ENCODE measurements at regions not wholly inside any gene's neighbourhood (a gene's known extent, or its start where the extent isn't known, plus 50 kb on each side); places are given as distances from the start of the nearest gene placed in this dataset.
"Not testable (repeated sequence)": the region's sequence is repeated elsewhere in the genome, so short reads cannot be mapped to it uniquely, and the experiment has no call there.

- POLR2A ChIA-PET: no interaction called here
- CTCF ChIA-PET: no interaction called here
- Mint-ChIP-seq H3K36me3 (peaks cover 87% of the 10 kb centered on the region), H3K9me3 (peaks cover 88% of the 10 kb centered on the region), H3K27ac (no peak overlapping the region), H3K4me3 (no peak overlapping the region), H3K4me1 (no peaks in the 10 kb centered on the region), H3K27me3 (ENCODE audit: low read depth) (peaks cover 49% of the 10 kb centered on the region)
- DNase-seq (ENCODE audit: low spot score) (no peak), ATAC-seq (no peak)
- TF ChIP-seq JAZF1 (CRISPR knock-in tag; IDR thresholded peaks at IDR 0.05) (no peak), GRHL2 (CRISPR knock-in tag; IDR thresholded peaks at IDR 0.05; ENCODE audit: insufficient replicate concordance, severe bottlenecking) (no peak), PREB (CRISPR knock-in tag; IDR thresholded peaks at IDR 0.05; ENCODE audit: borderline replicate concordance) (no peak), MLX (CRISPR knock-in tag; IDR thresholded peaks at IDR 0.05) (no peak), CBFB (CRISPR knock-in tag; IDR thresholded peaks at IDR 0.05; ENCODE audit: low read depth) (no peak), ESRRA (CRISPR knock-in tag; IDR thresholded peaks at IDR 0.05; ENCODE audit: borderline replicate concordance) (no peak), ZNF671 (CRISPR knock-in tag; IDR thresholded peaks at IDR 0.05) (no peak), ATF6 (CRISPR knock-in tag; IDR thresholded peaks at IDR 0.05) (no peak), ZNF532 (CRISPR knock-in tag; IDR thresholded peaks at IDR 0.05; ENCODE audit: borderline replicate concordance) (no peak), MAX (CRISPR knock-in tag; IDR thresholded peaks at IDR 0.05) (no peak), MXD4 (CRISPR knock-in tag; IDR thresholded peaks at IDR 0.05; ENCODE audit: borderline replicate concordance) (no peak), RELA (CRISPR knock-in tag; IDR thresholded peaks at IDR 0.05; ENCODE audit: borderline replicate concordance) (no peak)
These were observed 2925.9 kb upstream of the OR11H1 start for GRCh38 chr22:12601870-12602779.

GRCh38 chr22:12603399-12603798 lies 2924.6 kb upstream of the OR11H1 start:
- H3K4me1 Mint-ChIP-seq; H3K4me3 Mint-ChIP-seq; CTCF ChIA-PET; DNase-seq (ENCODE audit: low spot score); H3K27ac Mint-ChIP-seq; ATAC-seq; POLR2A ChIA-PET: not testable (repeated sequence)
- Mint-ChIP-seq H3K9me3 (peaks cover 86% of the 10 kb centered on the region), H3K27me3 (ENCODE audit: low read depth) (peaks cover 44% of the 10 kb centered on the region), H3K36me3 (peaks cover 87% of the 10 kb centered on the region)

GRCh38 chr22:12603833-12604232 lies 2924.2 kb upstream of the OR11H1 start:
- H3K27ac Mint-ChIP-seq; CTCF ChIA-PET; ATAC-seq; POLR2A ChIA-PET; DNase-seq (ENCODE audit: low spot score); H3K4me1 Mint-ChIP-seq; H3K4me3 Mint-ChIP-seq: not testable (repeated sequence)
- peaks cover 86% of the 10 kb centered on the region for H3K9me3 Mint-ChIP-seq
- H3K36me3 Mint-ChIP-seq: peaks cover 86% of the 10 kb centered on the region
- peaks cover 44% of the 10 kb centered on the region for H3K27me3 Mint-ChIP-seq (ENCODE audit: low read depth)

GRCh38 chr22:12608454-12608853 lies 2919.5 kb upstream of the OR11H1 start:
- CTCF ChIA-PET; H3K27ac Mint-ChIP-seq; DNase-seq (ENCODE audit: low spot score); H3K4me3 Mint-ChIP-seq; ATAC-seq; POLR2A ChIA-PET; H3K4me1 Mint-ChIP-seq: not testable (repeated sequence)
- peaks cover 81% of the 10 kb centered on the region for H3K36me3 Mint-ChIP-seq
- H3K27me3 Mint-ChIP-seq (ENCODE audit: low read depth): peaks cover 32% of the 10 kb centered on the region
- H3K9me3 Mint-ChIP-seq: peaks cover 82% of the 10 kb centered on the region
